ENCODE measurements at regions not wholly inside any gene's neighbourhood (a gene's known extent, or its start where the extent isn't known, plus 50 kb on each side); places are given as distances from the start of the nearest gene placed in this dataset.

DNA sequence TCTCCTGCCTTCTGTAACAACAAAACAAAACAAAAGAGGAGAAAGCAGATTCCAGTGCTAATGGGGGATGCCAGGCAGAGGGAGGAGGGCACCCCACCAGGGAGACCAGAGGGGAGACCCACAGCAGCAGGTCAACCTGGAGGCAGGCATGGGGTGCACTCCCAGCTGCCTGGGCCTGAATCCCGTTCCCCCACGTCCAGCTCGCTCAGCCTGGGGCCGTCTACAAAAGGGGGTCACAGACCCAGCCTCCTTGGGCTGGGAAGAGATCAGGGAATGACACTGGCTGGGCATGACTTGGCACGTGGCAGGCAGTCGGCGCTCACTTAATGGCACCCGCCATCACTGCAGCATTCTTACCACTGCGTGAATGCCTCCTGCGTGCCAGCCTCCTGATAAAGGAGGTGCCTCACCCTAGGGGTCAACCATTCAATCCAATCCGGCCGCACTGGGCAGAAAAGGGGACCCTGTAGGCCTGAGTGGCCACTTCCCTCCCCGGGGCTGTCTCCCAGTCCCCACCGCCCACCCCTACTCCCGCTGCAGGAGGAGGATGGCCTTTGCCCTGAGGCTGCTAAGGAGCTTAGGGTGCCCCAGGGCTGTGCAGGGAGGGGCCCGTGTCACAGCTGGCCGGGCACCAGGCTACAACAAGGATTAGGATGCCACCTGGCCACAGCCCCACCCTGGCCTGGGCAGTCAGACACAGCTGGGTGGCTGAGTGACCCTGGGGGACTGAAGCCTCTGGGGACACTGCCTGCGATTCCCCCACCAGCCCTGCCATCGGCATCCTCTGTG lies 87.5 kb downstream of the NCOR2 start:
- TF ChIP-seq, protein P1, sequence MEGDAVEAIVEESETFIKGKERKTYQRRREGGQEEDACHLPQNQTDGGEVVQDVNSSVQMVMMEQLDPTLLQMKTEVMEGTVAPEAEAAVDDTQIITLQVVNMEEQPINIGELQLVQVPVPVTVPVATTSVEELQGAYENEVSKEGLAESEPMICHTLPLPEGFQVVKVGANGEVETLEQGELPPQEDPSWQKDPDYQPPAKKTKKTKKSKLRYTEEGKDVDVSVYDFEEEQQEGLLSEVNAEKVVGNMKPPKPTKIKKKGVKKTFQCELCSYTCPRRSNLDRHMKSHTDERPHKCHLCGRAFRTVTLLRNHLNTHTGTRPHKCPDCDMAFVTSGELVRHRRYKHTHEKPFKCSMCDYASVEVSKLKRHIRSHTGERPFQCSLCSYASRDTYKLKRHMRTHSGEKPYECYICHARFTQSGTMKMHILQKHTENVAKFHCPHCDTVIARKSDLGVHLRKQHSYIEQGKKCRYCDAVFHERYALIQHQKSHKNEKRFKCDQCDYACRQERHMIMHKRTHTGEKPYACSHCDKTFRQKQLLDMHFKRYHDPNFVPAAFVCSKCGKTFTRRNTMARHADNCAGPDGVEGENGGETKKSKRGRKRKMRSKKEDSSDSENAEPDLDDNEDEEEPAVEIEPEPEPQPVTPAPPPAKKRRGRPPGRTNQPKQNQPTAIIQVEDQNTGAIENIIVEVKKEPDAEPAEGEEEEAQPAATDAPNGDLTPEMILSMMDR (IDR thresholded peaks at IDR 0.05; ENCODE audit: insufficient read depth, low read depth, low read length, missing control alignments): no peak
- DNase-seq (ENCODE audit: low read depth): no peak
- H3K4me3 ChIP-seq (ENCODE audit: low read length): no peak overlapping the region

DNA sequence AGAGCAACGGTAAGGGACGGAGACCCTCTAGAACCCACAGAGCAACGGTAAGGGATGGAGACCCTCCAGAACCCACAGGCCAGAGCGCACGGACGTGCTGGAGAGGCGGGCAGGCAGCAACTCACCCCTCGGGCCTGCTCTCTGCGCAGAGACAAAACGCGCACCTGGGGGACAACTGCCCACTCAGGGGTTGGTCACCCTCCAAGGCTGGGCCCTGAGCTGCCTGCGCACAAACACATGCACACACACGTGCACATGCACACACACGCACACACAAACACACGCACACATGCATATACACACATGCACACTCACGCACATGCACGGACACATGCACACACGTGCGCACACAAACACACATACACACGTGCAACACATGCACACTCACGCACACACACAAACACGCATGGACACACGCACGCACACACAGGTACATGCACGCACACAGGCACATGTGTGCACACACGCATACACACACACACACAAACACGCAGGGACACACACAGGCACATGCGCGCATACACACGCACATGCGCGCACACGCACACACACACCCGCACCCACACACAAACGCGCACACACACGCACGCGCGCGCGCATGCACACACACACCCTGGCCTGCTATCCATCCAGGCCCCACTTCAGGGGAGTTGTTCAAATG lies 88.3 kb downstream of the NCOR2 start:
- DNase-seq (ENCODE audit: low read depth): no peak
- no peak overlapping the region for H3K4me3 ChIP-seq (ENCODE audit: low read length)
- TF ChIP-seq, protein P1 (IDR thresholded peaks at IDR 0.05; ENCODE audit: insufficient read depth, low read depth, low read length, missing control alignments): no peak

DNA sequence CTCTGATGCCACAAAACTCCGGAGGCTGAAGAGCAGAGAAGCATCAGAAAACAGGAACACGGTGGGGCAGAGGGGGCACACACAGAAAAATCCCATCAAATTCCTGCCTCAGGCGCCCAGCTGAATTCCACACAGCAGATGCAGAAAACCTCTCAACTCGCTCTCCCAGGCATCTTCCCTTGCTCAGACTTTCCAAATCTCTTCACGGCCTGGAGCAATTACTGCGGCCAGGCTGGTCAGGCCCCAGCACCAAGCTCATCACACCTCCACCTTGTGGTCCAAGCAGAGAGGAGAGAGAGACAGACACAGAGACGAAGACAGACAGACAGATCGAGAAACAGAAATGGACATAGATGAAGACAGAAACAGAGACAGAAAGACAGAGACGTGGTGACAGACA lies 89.0 kb downstream of the NCOR2 start:
- no peak overlapping the region for H3K4me3 ChIP-seq (ENCODE audit: low read length)
- no peak for DNase-seq (ENCODE audit: low read depth)

DNA sequence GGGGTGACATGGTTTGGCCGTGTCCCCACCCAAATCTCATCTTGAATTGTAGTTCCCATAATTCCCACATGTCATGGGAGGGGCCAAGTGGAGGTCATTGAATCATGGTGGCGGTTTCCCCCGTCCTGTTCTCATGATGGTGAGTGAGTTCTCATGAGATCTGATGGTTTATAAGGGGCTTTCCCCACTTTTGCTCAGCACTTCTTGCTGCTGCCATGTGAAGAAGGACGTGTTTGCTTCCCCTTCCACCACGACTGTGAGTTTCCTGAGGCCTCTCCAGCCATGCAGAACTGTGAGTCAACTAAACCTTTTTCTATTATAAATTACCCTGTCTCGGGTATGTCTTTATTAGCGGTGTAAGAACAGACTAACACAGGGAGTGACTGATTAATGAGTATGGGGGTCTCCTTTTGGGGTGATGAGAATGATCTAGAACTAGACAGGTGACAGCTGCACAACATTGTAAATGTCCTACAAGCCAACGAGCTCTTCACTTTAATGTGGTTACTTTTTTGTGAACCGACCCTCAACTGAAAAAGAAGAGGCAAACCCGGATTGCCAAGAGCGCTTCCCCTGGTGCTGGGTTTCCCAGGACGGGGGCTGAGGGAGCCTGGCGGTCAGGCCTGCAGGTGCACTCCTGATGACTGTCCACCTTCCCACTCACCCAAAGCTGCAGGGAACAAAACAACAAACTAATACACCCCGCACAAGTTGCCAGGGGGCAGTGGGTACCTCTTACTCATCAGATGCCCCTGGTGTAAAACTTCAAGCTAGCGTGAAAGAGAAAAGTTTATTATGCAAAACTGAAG lies 90.1 kb downstream of the NCOR2 start:
- TF ChIP-seq, protein P1 (IDR thresholded peaks at IDR 0.05; ENCODE audit: insufficient read depth, low read depth, low read length, missing control alignments): no peak
- no peak for DNase-seq (ENCODE audit: low read depth)

More for the DNA sequence above, 89.0 kb downstream of the NCOR2 start:
- TF ChIP-seq, protein P1 (IDR thresholded peaks at IDR 0.05; ENCODE audit: insufficient read depth, low read depth, low read length, missing control alignments): no peak

GRCh38 chr12:124476011-124476400 lies 91.4 kb downstream of the NCOR2 start:
- DNase-seq (ENCODE audit: low read depth): no peak
- H3K4me3 ChIP-seq (ENCODE audit: low read length): no peak overlapping the region
- TF ChIP-seq, protein P1 (IDR thresholded peaks at IDR 0.05; ENCODE audit: insufficient read depth, low read depth, low read length, missing control alignments): no peak

More for the DNA sequence above, 90.1 kb downstream of the NCOR2 start:
- no peak overlapping the region for H3K4me3 ChIP-seq (ENCODE audit: low read length)

DNA sequence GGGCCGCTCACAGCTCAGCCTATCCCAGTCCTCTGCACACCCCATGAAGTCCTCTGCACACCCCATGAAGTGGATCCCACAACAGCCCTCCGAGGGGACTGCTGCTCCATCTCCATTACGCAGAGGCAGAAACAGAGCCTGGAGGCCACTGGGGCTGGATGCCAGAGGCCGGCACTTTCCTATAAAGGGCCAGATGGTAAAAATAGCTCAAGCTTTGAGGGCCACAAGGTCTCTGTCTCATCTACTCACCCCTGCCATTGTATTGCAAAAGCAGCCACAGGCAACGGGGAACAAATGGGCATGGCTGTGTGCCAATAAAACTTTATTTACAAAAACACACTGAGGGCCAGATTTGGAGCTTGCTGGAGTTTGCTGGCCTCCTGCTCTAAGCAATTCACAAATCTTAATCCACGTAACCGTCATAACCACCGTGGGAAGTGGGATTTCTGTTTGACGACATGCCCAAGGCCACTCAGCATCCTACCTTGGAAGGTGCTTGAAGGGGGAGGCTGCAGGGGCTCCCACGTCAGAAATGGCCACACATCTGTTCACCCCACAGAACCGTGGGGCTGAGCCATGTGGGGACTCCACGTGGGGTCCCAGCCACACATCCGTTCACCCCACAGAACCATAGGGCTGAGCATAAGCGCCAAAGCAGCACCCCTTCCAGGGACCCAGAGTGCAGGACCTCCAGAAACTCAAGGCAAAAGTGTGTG lies 92.0 kb downstream of the NCOR2 start:
- TF ChIP-seq, protein P1 (IDR thresholded peaks at IDR 0.05; ENCODE audit: insufficient read depth, low read depth, low read length, missing control alignments): no peak
- DNase-seq (ENCODE audit: low read depth): no peak
- no peak overlapping the region for H3K4me3 ChIP-seq (ENCODE audit: low read length)

All from epithelial cell of esophagus (primary cell).